ENCODE measurements at regions not wholly inside any gene's neighbourhood (a gene's known extent, or its start where the extent isn't known, plus 50 kb on each side); places are given as distances from the start of the nearest gene placed in this dataset.
"Not testable (repeated sequence)": the region's sequence is repeated elsewhere in the genome, so short reads cannot be mapped to it uniquely, and the experiment has no call there.

DNA sequence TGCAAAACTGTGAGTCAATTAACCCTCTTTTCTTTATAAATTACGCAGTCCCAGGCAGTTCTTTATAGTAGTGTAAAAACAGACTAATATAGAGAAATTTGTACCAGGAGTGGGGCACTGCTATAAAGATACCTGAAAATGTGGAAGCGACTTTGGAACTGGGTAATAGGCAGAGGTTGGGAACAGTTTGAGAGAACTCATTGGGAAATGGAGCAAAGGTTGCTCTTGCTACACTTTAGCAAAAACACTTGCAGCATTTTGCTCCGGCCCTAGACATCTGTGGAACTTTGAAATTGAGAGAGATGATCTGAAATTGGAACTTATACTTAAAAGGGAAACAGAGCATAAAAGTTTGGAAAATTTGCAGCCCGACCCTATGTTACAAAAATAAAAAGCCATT, 810.9 kb downstream of the LTN1 start:
- in situ Hi-C loops (cut with HindIII; ENCODE audit: low pct_ligation_motif_present, low pct_unique_long_range_greater_than_20kb, low sequenced_read_pairs): no loop called here
- DNase-seq: no peak

GRCh38 chr21:28179136-28179535, 813.5 kb downstream of the LTN1 start:
- in situ Hi-C loops (cut with HindIII; ENCODE audit: low pct_ligation_motif_present, low pct_unique_long_range_greater_than_20kb, low sequenced_read_pairs): no loop called here
- no peak for DNase-seq

DNA sequence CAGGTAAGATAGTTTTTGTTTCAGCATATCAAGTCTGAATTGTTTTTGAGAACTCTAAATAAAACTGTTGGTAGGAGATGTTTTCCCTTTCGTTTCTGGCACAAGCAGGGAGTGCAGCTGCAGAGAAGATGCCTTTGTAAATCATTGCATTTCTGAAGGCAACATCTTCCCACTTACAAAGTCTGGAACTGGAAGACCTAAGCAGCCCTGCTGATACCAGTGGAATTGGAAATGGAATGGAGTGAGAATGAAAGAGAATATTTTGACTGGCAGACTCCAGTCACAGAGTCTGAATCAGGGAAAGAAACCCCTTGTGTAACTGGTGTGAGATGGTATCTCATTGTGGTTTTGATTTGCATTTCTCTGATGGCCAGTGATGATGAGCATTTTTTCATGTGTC, 815.6 kb downstream of the LTN1 start:
- no peak for DNase-seq
- in situ Hi-C loops (cut with HindIII; ENCODE audit: low pct_ligation_motif_present, low pct_unique_long_range_greater_than_20kb, low sequenced_read_pairs): no loop called here

DNA sequence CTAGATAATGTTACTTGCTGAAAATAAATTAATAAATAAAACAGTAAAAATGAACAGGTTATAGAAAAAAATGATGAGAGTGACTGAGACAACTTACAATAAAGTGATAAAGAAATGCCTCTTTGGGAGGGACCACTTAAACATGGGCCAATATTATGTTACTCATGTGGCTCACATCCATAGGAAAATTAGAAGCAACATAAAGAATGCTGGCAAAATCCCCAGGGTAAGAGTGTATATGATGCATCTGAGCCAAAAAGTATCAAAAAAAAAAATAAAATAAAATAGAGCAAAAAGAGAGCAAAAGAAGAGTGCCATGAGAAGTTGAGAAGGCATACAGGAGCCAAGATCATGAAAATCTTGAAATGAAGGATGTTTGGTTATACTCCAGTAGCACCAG, 818.0 kb downstream of the LTN1 start:
- DNase-seq: no peak
- in situ Hi-C loops (cut with HindIII; ENCODE audit: low pct_ligation_motif_present, low pct_unique_long_range_greater_than_20kb, low sequenced_read_pairs): no loop called here

GRCh38 chr21:28174006-28174405, 818.7 kb downstream of the LTN1 start:
- DNase-seq: no peak
- in situ Hi-C loops (cut with HindIII; ENCODE audit: low pct_ligation_motif_present, low pct_unique_long_range_greater_than_20kb, low sequenced_read_pairs): no loop called here

DNA sequence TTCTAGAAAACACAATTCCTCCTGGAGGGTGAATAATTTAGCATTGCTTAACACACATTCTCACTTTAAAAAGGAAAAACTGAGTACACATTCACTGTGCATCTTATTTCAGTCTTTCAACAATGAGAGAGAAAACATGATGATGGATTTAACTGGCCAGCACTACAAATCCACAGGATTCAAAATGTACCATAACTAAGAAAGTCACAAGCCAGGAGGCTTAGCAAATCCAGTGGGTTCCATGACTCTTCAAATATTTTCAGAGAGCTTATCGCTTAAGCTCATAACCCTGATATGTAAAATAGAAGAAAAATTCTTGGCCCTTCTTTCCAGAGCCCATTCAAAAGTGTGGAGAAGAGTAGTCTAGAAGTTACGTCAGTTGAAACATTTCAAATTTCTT, 820.3 kb downstream of the LTN1 start:
- in situ Hi-C loops (cut with HindIII; ENCODE audit: low pct_ligation_motif_present, low pct_unique_long_range_greater_than_20kb, low sequenced_read_pairs): no loop called here
- no peak for DNase-seq

- no peak for DNase-seq
- in situ Hi-C loops (cut with HindIII; ENCODE audit: low pct_ligation_motif_present, low pct_unique_long_range_greater_than_20kb, low sequenced_read_pairs): no loop called here
These were observed 825.3 kb downstream of the LTN1 start for GRCh38 chr21:28167366-28167765.

DNA sequence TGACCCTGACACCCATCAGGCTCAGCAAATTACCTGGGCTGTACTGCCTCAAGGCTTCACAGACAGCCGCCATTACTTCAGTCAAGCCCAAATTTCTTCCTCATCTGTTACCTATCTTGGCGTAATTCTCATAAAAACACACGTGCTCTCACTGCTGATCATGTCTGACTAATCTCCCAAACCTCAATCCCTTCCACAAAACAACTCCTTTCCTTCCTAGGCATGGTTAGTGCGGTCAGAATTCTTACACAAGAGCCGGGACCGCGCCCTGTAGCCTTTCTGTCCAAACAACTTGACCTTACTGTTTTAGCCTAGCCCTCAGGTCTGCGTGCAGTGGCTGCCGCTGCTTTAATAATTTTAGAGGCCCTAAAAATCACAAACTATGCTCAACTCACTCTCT, 828.2 kb downstream of the LTN1 start:
- DNase-seq; in situ Hi-C loops (cut with HindIII; ENCODE audit: low pct_ligation_motif_present, low pct_unique_long_range_greater_than_20kb, low sequenced_read_pairs): not testable (repeated sequence)

- in situ Hi-C loops (cut with HindIII; ENCODE audit: low pct_ligation_motif_present, low pct_unique_long_range_greater_than_20kb, low sequenced_read_pairs); DNase-seq: not testable (repeated sequence)
These were observed 830.6 kb downstream of the LTN1 start for GRCh38 chr21:28162052-28162451.

DNA sequence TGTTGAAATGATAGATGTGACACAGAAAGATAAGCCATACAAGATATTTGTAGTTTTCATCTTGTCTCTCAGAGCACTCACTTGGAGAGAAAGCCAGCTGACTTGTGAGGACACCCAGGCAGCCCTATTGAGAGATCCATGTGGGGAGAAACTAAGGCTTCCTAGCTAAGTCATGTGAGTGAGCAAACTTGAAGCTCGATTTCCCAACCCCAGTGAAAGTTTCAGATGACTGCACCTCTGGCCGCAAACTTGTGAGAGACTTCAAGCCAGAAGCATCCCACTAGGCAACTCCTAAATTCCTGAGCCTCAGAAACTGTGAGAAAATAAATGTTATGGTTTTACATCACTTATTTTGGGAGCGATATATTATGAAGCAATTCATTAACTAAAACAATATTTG, 832.3 kb downstream of the LTN1 start:
- no peak for DNase-seq
- in situ Hi-C loops (cut with HindIII; ENCODE audit: low pct_ligation_motif_present, low pct_unique_long_range_greater_than_20kb, low sequenced_read_pairs): no loop called here

DNA sequence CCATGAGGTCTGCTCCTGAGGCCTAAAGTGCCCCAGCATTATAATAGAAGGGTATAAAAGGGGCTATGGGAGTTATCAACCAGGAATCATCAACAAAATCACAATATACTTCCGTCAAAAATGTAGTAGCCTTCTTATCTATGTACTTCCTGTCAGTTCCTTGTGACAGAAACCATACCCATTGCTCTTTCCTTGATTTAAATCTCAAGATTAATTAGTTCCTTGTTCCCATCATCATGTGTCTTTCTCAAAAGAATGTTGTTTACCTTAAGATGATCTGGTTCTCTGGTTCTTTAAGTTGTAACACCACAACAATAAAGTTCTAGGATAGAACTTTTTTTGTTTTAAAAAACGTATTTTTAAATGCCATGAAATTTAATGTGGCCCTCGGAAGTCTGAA, 833.3 kb downstream of the LTN1 start:
- in situ Hi-C loops (cut with HindIII; ENCODE audit: low pct_ligation_motif_present, low pct_unique_long_range_greater_than_20kb, low sequenced_read_pairs): no loop called here
- DNase-seq: no peak

GRCh38 chr21:28156590-28156989, 836.1 kb downstream of the LTN1 start:
- in situ Hi-C loops (cut with HindIII; ENCODE audit: low pct_ligation_motif_present, low pct_unique_long_range_greater_than_20kb, low sequenced_read_pairs): no loop called here
- DNase-seq: no peak

DNA sequence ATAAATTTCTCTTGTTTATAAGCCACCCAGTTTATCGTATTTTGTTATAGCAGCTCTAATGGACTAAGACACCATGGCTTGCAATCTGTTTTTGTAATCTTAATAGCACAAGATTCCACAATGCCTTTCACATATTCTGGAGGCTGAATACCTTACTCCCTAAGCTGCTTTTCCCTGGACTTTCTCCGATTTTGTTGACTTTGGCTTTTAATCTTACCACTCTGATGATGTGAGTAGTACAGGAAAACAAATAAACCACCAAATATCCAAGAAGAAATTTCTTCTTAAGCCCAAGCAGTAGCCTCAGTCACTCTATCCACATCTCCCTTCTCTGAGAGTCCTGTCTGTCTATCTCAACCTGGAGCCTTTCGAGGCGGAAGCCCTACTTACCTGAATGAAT, 838.6 kb downstream of the LTN1 start:
- in situ Hi-C loops (cut with HindIII; ENCODE audit: low pct_ligation_motif_present, low pct_unique_long_range_greater_than_20kb, low sequenced_read_pairs): no loop called here
- DNase-seq: no peak

DNA sequence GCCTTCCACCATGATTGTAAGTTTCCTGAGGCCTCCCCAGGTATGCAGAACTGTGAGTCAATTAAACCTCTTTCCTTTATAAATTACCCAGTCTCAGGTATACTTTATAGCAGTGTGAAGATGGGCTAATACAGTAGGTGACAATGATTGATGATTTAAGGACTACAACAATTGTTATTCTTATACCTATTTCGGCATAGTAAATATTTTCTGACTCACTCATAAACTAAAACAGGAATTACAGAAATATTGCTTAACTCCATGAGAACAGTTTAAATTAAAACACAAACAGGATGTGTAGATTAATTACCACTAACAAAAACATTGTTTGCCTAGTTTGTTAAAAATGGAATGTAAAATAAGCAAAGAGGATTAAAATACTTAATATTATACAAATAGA, 839.9 kb downstream of the LTN1 start:
- in situ Hi-C loops (cut with HindIII; ENCODE audit: low pct_ligation_motif_present, low pct_unique_long_range_greater_than_20kb, low sequenced_read_pairs): no loop called here
- DNase-seq: no peak

DNA sequence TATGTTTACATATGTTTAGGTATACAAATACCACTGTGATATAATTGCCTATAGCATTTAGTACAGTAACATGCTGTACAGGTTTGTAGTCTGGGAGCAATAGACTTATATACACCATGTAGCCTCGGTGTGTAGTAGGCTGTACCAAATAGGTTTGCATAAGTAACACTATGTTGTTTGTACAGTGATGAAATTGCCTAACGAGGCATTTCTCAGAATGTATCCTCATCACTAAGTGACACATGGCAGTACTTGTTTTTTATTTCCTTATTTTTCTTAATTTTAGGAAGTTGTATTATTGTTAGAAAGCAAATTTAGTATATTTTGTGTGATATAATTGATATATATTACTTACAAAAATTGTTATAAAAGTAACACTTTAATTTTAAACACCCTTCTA, 840.9 kb downstream of the LTN1 start:
- in situ Hi-C loops (cut with HindIII; ENCODE audit: low pct_ligation_motif_present, low pct_unique_long_range_greater_than_20kb, low sequenced_read_pairs): no loop called here
- no peak for DNase-seq

GRCh38 chr21:28150778-28151177, 841.9 kb downstream of the LTN1 start:
- DNase-seq: no peak
- in situ Hi-C loops (cut with HindIII; ENCODE audit: low pct_ligation_motif_present, low pct_unique_long_range_greater_than_20kb, low sequenced_read_pairs): no loop called here

- in situ Hi-C loops (cut with HindIII; ENCODE audit: low pct_ligation_motif_present, low pct_unique_long_range_greater_than_20kb, low sequenced_read_pairs): no loop called here
These were observed 844.1 kb downstream of the LTN1 start for GRCh38 chr21:28148400-28149064.

DNA sequence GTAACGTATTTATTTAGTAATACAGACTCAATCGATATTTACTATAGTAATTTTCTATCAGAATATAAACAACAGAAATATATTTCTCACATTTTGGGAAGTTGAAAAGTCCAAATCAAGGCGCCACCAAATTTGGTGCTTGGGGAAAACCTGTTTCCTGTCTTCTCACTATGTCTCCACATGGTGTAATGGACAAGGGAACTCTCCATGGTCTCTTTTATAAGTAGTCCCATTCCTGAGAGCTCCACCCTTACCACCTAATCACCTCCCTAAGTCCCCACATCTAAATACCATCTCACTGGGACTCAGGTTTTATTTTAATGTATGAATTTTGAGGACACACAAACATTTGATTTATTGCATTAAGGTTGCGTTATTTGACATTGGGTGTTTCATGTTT, 848.0 kb downstream of the LTN1 start:
- DNase-seq: no peak
- in situ Hi-C loops (cut with HindIII; ENCODE audit: low pct_ligation_motif_present, low pct_unique_long_range_greater_than_20kb, low sequenced_read_pairs): no loop called here

More at GRCh38 chr21:28148400-28149064, 844.1 kb downstream of the LTN1 start:
- no peak for DNase-seq

DNA sequence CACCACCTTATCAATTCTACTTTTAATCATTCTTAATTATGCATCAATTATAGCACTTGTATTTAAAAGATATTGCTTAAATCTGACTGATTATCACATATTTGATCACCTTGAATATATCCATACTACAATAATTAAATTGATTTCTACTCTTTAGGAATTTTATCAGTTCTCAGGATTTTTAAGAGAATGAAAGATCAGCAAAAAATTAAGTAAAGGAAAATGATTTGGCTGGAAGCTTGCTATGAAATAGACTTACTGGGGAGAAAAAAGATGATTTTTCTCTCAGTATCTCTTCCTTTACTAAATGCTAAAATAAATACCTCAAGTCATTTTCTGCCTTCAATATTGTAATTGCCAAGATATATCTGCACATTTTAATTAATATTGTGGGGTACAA, 848.6 kb downstream of the LTN1 start:
- DNase-seq: no peak
- in situ Hi-C loops (cut with HindIII; ENCODE audit: low pct_ligation_motif_present, low pct_unique_long_range_greater_than_20kb, low sequenced_read_pairs): no loop called here

DNA sequence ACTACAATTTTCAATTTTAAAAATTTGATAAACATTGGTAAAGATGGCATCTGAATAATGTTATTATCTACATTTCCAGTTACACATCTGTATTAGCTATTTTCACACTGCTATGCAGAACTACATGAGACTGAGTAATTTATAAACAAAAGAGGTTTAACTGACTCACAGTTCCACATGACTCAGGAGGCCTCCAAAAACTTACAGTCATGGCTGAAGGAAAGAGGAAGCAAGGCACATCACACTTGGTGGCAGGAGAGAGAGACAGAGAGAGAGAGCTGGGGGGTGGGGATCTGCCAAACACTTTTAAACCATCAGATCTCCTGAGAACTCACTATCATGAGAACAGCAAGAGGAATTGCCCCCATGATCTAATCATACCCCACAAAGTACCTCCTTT, 850.0 kb downstream of the LTN1 start:
- peak; percentile 36 for DNase-seq
- in situ Hi-C loops (cut with HindIII; ENCODE audit: low pct_ligation_motif_present, low pct_unique_long_range_greater_than_20kb, low sequenced_read_pairs): no loop called here

DNA sequence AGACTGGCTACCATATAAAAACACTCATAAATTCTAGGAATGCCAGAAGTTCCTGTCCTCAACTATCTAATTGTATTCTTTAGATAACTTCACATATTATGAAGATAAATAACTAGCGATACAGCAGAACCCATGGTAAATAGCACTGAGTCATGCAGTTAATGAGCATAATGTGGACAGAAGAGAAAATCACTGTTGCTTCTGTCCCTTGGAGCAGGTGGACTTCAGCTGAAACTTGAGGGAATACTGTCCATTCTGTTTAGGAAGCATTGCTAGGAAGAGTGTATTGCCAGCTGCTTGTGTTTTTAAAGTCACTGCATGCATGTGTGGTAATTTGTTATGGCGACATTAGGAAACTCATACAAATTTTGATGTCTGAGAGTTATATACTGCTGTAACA, 854.4 kb downstream of the LTN1 start:
- in situ Hi-C loops (cut with HindIII; ENCODE audit: low pct_ligation_motif_present, low pct_unique_long_range_greater_than_20kb, low sequenced_read_pairs): no loop called here
- no peak for DNase-seq
